Activated naive CD4-positive, alpha-beta T cell treated with anti-CD3 and anti-CD28 coated beads for 36 hours (primary cell): ENCODE measurements at regions not wholly inside any gene's neighbourhood (a gene's known extent, or its start where the extent isn't known, plus 50 kb on each side); places are given as distances from the start of the nearest gene placed in this dataset.

Experiments used
- CTCF ChIA-PET: fragments of 350-600 bp; sonication (Branson Sonifier 250); formaldehyde crosslinking; loops from one replicate; lab custom pipeline; 2021; ENCODE audit warnings: antibody characterized with exemption; lab: Charles Lee
- DNase-seq: peaks from one replicate; pipeline ENCODE4 v3.0.0-alpha.2; 2020
- H3K27ac Mint-ChIP-seq: one replicate; pipeline ENCODE4 v1.8.0; 2021; ENCODE audit warnings: mild to moderate bottlenecking, mixed read lengths
- H3K27me3 Mint-ChIP-seq: one replicate; pipeline ENCODE4 v1.8.0; 2021; ENCODE audit warnings: low read depth, mixed read lengths
- H3K36me3 Mint-ChIP-seq: one replicate; pipeline ENCODE4 v1.8.0; 2021; ENCODE audit warnings: low read depth, mixed read lengths
- H3K4me1 Mint-ChIP-seq: one replicate; pipeline ENCODE4 v1.8.0; 2021; ENCODE audit warnings: low read depth, mixed read lengths
- H3K4me3 Mint-ChIP-seq: one replicate; pipeline ENCODE4 v1.8.0; 2021; ENCODE audit warnings: mild to moderate bottlenecking, moderate library complexity, mixed read lengths
- H3K9me3 Mint-ChIP-seq: one replicate; pipeline ENCODE4 v1.8.0; 2021; ENCODE audit warnings: mixed read lengths
- intact Hi-C: fragments of 100-400 bp; cut with micrococcal nuclease; formaldehyde crosslinking; loops from one replicate; pipeline ENCODE4 v1.15.1; 2023

- Mint-ChIP-seq H3K9me3 (no peaks in the 10 kb centered on the region), H3K36me3 (no peaks in the 10 kb centered on the region), H3K27me3 (no peaks in the 10 kb centered on the region), H3K27ac (no peak overlapping the region), H3K4me1 (peaks cover 28% of the 10 kb centered on the region), H3K4me3 (no peak overlapping the region)
- no peak for DNase-seq
- intact Hi-C loops, result no loop called here
- CTCF ChIA-PET, result no interaction called here
Observed at GRCh38 chr12:131611416-131612091, 99.3 kb upstream of the SFSWAP start.

DNA sequence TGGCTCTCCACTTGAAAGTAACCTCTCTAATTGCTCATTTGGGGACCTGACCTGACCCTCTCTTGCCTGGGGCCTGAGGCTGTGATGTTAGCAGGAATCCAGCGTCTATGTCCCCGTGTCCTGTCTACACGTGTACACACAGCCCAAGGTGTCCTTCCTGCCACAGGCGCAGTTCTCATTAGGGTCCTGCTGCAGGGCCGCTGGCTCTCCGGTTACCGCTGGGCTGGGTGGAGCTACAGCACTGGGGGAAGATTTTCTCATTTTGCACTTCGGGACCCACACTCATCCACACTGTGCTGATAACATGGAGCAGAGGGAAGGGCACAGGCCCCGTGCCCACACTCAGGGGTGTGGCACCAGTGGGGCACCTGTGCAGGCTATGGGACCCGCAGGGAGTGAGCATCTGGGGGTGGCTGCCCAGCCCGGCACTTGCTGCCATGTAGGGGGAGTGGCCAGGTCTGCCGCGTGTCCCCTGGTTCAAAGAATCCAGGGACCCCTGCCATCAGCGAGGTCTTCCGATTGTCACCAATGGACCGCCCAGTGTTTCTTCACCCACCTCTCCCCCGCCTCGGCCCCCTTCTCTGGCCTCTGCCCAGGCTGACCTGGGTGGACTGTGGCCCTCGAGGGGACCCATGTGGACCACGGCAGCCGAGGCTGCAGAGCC, 98.7 kb upstream of the SFSWAP start:
- intact Hi-C loops, result no loop called here
- Mint-ChIP-seq H3K4me3 (no peak overlapping the region), H3K4me1 (peaks cover 22% of the 10 kb centered on the region), H3K27ac (no peak overlapping the region), H3K9me3 (no peaks in the 10 kb centered on the region), H3K27me3 (no peaks in the 10 kb centered on the region), H3K36me3 (no peaks in the 10 kb centered on the region)
- DNase-seq, result no peak
- CTCF ChIA-PET, result no interaction called here

- no peak for DNase-seq
- H3K36me3 Mint-ChIP-seq, result no peaks in the 10 kb centered on the region
- intact Hi-C loops, result no loop called here
- no peaks in the 10 kb centered on the region for H3K9me3 Mint-ChIP-seq
- CTCF ChIA-PET, result no interaction called here
- no peak overlapping the region for H3K27ac Mint-ChIP-seq
- no peaks in the 10 kb centered on the region for H3K27me3 Mint-ChIP-seq
- H3K4me1 Mint-ChIP-seq, result peaks cover 13% of the 10 kb centered on the region
- no peak overlapping the region for H3K4me3 Mint-ChIP-seq
Observed at GRCh38 chr12:131613186-131613585, 97.7 kb upstream of the SFSWAP start.

- intact Hi-C loops, result no loop called here
- H3K27ac Mint-ChIP-seq, result no peak overlapping the region
- H3K36me3 Mint-ChIP-seq, result no peaks in the 10 kb centered on the region
- CTCF ChIA-PET, result no interaction called here
- H3K27me3 Mint-ChIP-seq, result no peaks in the 10 kb centered on the region
- H3K9me3 Mint-ChIP-seq, result no peaks in the 10 kb centered on the region
- peaks cover 9% of the 10 kb centered on the region for H3K4me1 Mint-ChIP-seq
- no peak for DNase-seq
- no peak overlapping the region for H3K4me3 Mint-ChIP-seq
Observed at GRCh38 chr12:131613678-131614077, 97.2 kb upstream of the SFSWAP start.

DNA sequence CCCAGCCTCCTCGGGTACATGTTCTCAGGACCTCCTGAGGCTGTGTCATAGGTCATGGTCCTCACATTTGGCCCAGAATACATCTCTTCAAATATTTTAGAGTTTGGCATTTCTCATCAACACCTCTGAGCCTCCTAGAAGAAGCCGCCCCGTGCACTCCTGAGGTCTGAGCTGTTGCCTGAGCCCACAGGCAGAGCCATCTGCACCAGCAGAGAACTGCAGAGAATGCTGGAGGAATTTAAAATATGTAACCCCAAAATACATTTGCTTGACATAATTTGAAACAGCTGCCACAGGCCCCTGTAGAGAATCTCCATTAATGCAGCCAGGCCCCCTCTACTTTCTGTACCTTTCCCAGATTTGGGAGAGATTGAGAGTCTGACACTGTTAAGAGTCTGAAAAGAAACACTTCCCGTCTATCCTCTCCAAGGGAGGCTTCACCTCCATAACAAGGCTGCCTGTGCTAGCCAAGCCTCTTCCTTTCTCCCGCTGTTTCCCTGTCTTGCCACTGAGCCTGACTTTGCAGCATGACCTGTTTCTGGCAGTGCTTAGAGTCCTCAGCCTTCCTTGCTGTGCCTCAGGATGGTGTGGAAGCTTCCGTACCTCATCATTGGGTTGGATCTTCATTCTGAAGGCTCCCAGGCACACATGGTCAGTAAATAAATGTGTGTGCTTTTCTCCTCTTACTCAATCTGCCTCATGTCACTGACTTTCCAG, 95.4 kb upstream of the SFSWAP start:
- Mint-ChIP-seq H3K27me3 (no peaks in the 10 kb centered on the region), H3K4me3 (no peak overlapping the region), H3K27ac (no peak overlapping the region), H3K4me1 (no peaks in the 10 kb centered on the region), H3K9me3 (no peaks in the 10 kb centered on the region), H3K36me3 (no peaks in the 10 kb centered on the region)
- DNase-seq, result no peak
- CTCF ChIA-PET, result no interaction called here
- intact Hi-C loops, result no loop called here

DNA sequence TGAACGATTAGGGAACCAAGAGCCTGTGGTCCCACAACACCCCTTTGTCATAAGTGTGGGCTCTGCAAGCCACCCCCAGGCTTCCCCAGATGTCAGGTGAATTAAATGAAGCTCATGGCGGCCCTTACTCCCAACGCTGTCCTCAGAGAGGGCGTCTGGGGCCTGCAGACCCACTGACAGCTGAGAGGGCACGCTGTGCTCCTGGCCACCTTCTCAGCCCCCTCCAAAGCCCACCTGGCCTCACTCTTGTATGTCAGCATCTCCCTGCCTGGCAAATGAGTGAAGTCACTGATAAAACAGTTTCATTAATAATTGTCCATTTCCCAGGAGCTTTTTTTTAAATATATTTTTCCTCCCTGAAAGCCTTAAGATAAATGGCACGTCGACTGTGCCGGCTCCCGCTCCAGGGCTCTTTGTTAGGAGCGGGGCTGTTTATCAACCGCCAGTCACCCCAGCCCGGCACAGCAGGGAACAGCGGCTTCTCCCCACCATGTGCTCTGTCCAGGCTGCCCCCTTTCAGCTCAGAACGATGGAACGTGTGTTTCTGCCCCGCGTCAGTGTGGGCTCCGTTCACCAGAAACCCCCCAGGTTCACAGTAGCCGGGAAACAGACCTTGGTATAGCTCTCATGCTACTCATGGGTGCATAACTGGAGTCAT, 94.7 kb upstream of the SFSWAP start:
- H3K27ac Mint-ChIP-seq, result no peak overlapping the region
- CTCF ChIA-PET, result no interaction called here
- intact Hi-C loops, result no loop called here

DNA sequence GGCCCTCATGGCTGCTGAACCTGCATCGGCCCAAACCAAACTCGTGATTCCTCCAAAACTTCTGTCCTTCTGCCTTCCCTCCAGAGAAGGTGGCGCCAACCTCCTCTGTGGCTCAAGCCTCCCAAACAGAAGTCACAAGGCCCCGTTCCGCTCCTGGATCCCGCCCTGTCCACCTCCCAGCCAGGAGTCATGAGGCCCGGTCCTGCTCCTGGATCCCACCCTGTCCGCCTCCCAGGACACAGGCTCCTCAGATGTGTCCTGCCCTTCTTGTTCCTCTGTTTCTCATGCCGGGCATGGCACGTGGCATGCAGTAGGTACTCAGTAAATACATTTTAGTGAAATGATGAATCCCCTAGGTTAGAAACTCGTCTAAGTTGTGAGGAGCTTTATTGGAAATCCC, 94.2 kb upstream of the SFSWAP start:
- Mint-ChIP-seq H3K4me3 (no peak overlapping the region), H3K27me3 (no peaks in the 10 kb centered on the region), H3K36me3 (no peaks in the 10 kb centered on the region), H3K9me3 (no peaks in the 10 kb centered on the region), H3K27ac (no peak overlapping the region), H3K4me1 (no peaks in the 10 kb centered on the region)
- CTCF ChIA-PET, result no interaction called here
- no peak for DNase-seq
- intact Hi-C loops, result no loop called here

More for the DNA sequence above, 94.7 kb upstream of the SFSWAP start:
- Mint-ChIP-seq H3K36me3 (no peaks in the 10 kb centered on the region), H3K4me1 (no peaks in the 10 kb centered on the region), H3K27me3 (no peaks in the 10 kb centered on the region), H3K4me3 (no peak overlapping the region), H3K9me3 (no peaks in the 10 kb centered on the region)
- DNase-seq, result no peak

- H3K27ac Mint-ChIP-seq, result no peak overlapping the region
- no peaks in the 10 kb centered on the region for H3K36me3 Mint-ChIP-seq
- H3K9me3 Mint-ChIP-seq, result no peaks in the 10 kb centered on the region
- no peak overlapping the region for H3K4me3 Mint-ChIP-seq
- H3K4me1 Mint-ChIP-seq, result no peaks in the 10 kb centered on the region
- intact Hi-C loops, result no loop called here
- no peaks in the 10 kb centered on the region for H3K27me3 Mint-ChIP-seq
- no peak for DNase-seq
- CTCF ChIA-PET, result no interaction called here
Observed at GRCh38 chr12:131617179-131617578, 93.7 kb upstream of the SFSWAP start.

DNA sequence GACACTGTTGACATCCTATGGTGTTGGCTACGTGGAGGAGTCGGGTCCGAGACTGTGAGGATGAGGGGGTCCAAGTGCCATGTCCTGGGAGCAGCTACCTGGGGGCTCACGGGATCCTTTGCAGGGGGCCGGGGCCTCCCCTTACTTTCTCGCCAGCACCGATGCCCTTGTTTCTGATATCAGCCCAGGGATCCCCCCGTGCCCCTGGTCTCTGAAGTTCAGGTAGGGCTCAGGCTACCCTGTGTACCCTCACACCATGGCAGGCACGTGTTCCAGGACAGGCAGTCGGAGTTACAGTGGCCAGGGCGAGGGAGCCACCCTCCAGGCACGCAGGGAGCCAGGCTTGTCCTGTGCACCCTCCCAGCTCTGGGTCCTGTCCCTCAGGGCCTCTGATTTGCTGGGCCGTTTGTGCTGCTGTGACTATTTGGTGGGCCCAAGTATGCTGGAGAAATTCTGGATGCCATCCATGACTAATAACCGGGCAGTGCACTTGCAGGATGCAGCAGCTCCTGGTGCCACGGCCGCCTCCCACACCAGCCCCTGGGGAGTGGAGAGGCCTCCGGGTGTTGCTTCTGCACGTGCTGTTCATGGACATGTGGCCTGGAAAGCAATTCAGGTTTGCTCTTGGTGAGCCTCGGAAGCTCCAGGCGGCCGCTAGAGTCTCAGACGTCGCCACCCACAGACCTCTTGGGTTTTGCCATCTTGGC, 93.1 kb upstream of the SFSWAP start:
- Mint-ChIP-seq H3K36me3 (no peaks in the 10 kb centered on the region), H3K27me3 (no peaks in the 10 kb centered on the region), H3K4me3 (no peak overlapping the region), H3K9me3 (no peaks in the 10 kb centered on the region), H3K27ac (no peak overlapping the region), H3K4me1 (no peaks in the 10 kb centered on the region)
- CTCF ChIA-PET, result no interaction called here
- DNase-seq, result no peak
- intact Hi-C loops, result no loop called here

DNA sequence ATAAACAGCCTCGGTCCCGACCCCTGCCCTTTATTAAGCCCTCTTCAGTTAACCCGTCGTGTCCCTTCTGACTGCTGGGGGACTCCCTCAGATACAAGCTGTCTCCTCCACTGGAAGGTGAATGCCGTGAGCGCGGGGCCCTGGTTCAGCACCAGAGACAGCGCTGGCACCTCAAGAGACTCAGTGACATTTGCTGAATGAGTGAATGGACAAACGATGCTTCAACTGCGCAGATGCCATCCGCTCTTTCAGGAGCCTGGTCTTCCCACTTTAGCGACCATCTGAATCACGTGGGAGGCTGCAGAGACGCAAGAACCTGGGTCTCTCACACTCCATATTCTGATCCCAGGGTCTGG, 92.6 kb upstream of the SFSWAP start:
- intact Hi-C loops, result no loop called here
- H3K4me3 Mint-ChIP-seq, result no peak overlapping the region
- no peaks in the 10 kb centered on the region for H3K27me3 Mint-ChIP-seq
- CTCF ChIA-PET, result no interaction called here
- no peak overlapping the region for H3K27ac Mint-ChIP-seq
- no peaks in the 10 kb centered on the region for H3K4me1 Mint-ChIP-seq
- no peaks in the 10 kb centered on the region for H3K36me3 Mint-ChIP-seq
- no peaks in the 10 kb centered on the region for H3K9me3 Mint-ChIP-seq
- DNase-seq, result no peak

- H3K36me3 Mint-ChIP-seq, result no peaks in the 10 kb centered on the region
- H3K4me3 Mint-ChIP-seq, result no peak overlapping the region
- H3K27ac Mint-ChIP-seq, result no peak overlapping the region
- CTCF ChIA-PET, result no interaction called here
- DNase-seq, result no peak
- no peaks in the 10 kb centered on the region for H3K9me3 Mint-ChIP-seq
- intact Hi-C loops, result no loop called here
- no peaks in the 10 kb centered on the region for H3K4me1 Mint-ChIP-seq
- H3K27me3 Mint-ChIP-seq, result no peaks in the 10 kb centered on the region
Observed at GRCh38 chr12:131618701-131619100, 92.2 kb upstream of the SFSWAP start.

DNA sequence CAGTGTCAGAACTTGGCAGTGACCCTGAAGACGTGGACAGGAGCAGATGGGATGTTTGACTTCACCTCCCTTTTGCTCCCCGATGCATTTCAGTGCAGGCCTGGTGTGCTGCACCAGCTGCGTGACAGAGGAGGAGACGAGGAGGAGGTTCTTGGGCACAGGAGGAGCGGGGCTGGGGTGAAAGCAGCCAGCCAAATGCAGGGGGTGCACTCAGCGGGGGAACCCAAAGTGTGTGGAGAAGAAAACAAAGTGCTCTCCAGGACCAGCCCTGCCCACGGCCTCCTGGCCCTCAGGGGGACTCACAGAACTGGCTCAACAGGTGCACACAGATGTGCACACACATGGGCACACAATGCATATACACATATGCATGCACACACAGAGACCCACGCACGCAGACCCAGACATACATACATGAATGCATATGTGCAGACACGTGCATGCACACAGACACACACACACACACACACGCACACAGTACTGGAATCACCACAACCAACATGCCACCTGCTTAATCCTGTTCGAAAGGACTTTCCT, 91.7 kb upstream of the SFSWAP start:
- CTCF ChIA-PET, result interaction anchor here (1.3 kb wide), 1 partner anchor 10 kb away, joined by 3 read pairs; no protein-coding TSS in a partner anchor
- H3K4me1 Mint-ChIP-seq, result no peaks in the 10 kb centered on the region
- intact Hi-C loops, result no loop called here
- no peaks in the 10 kb centered on the region for H3K36me3 Mint-ChIP-seq
- no peak overlapping the region for H3K27ac Mint-ChIP-seq
- no peaks in the 10 kb centered on the region for H3K27me3 Mint-ChIP-seq
- H3K4me3 Mint-ChIP-seq, result no peak overlapping the region
- no peak for DNase-seq
- H3K9me3 Mint-ChIP-seq, result no peaks in the 10 kb centered on the region
